ENCODE measurements at regions not wholly inside any gene's neighbourhood (a gene's known extent, or its start where the extent isn't known, plus 50 kb on each side); places are given as distances from the start of the nearest gene placed in this dataset.
"Not testable (repeated sequence)": the region's sequence is repeated elsewhere in the genome, so short reads cannot be mapped to it uniquely, and the experiment has no call there.

- DNase-seq (ENCODE audit: low spot score in 2 of 2) (no peak), FAIRE-seq (no peak)
Observed at GRCh38 chr18:73593207-73593606, 554.4 kb downstream of the FBXO15 start.

GRCh38 chr18:73590950-73591349, 556.7 kb downstream of the FBXO15 start:
- FAIRE-seq (no peak), DNase-seq (ENCODE audit: low spot score in 2 of 2) (no peak)

GRCh38 chr18:73579698-73580097, 567.9 kb downstream of the FBXO15 start:
- DNase-seq (ENCODE audit: low spot score in 2 of 2): no peak
- FAIRE-seq: no peak

- DNase-seq (ENCODE audit: low spot score in 2 of 2) (no peak), FAIRE-seq (no peak)
Observed at GRCh38 chr18:73577365-73577764, 570.3 kb downstream of the FBXO15 start.

GRCh38 chr18:73563901-73564472, 583.6 kb downstream of the FBXO15 start:
- DNase-seq (ENCODE audit: low spot score in 2 of 2) (no peak), FAIRE-seq (no peak)

GRCh38 chr18:73563345-73563744, 584.3 kb downstream of the FBXO15 start:
- FAIRE-seq: no peak
- DNase-seq (ENCODE audit: low spot score in 2 of 2): no peak

- no peak for FAIRE-seq
Observed at GRCh38 chr18:73556904-73557303, 590.7 kb downstream of the FBXO15 start.

GRCh38 chr18:73552171-73552570, 595.5 kb downstream of the FBXO15 start:
- DNase-seq (ENCODE audit: low spot score in 2 of 2) (no peak), FAIRE-seq (no peak)

More at GRCh38 chr18:73556904-73557303, 590.7 kb downstream of the FBXO15 start:
- DNase-seq (ENCODE audit: low spot score in 2 of 2): no peak

- FAIRE-seq: no peak
- no peak for DNase-seq (ENCODE audit: low spot score in 2 of 2)
Observed at GRCh38 chr18:73551211-73551610, 596.4 kb downstream of the FBXO15 start.

- DNase-seq (ENCODE audit: low spot score in 2 of 2) (no peak), FAIRE-seq (no peak)
Observed at GRCh38 chr18:73549236-73549635, 598.4 kb downstream of the FBXO15 start.

- DNase-seq (ENCODE audit: low spot score in 2 of 2) (no peak), FAIRE-seq (no peak)
Observed at GRCh38 chr18:73545472-73545871, 602.2 kb downstream of the FBXO15 start.

- DNase-seq (ENCODE audit: low spot score in 2 of 2): no peak
- FAIRE-seq: no peak
Observed at GRCh38 chr18:73544617-73545016, 603.0 kb downstream of the FBXO15 start.

- DNase-seq (ENCODE audit: low spot score in 2 of 2): no peak
- FAIRE-seq: no peak
Observed at GRCh38 chr18:73544032-73544431, 603.6 kb downstream of the FBXO15 start.

- FAIRE-seq: no peak
- no peak for DNase-seq (ENCODE audit: low spot score in 2 of 2)
Observed at GRCh38 chr18:73535990-73536389, 611.6 kb downstream of the FBXO15 start.

- DNase-seq (ENCODE audit: low spot score in 2 of 2) (no peak), FAIRE-seq (no peak)
Observed at GRCh38 chr18:73535189-73535588, 612.4 kb downstream of the FBXO15 start.

- FAIRE-seq (no peak), DNase-seq (ENCODE audit: low spot score in 2 of 2) (no peak)
Observed at GRCh38 chr18:73531601-73532000, 616.0 kb downstream of the FBXO15 start.

GRCh38 chr18:73528066-73528465, 619.6 kb downstream of the FBXO15 start:
- no peak for DNase-seq (ENCODE audit: low spot score in 2 of 2)
- no peak for FAIRE-seq

GRCh38 chr18:73520229-73520628, 627.4 kb downstream of the FBXO15 start:
- FAIRE-seq: no peak
- no peak for DNase-seq (ENCODE audit: low spot score in 2 of 2)

GRCh38 chr18:73516056-73516455, 631.6 kb downstream of the FBXO15 start:
- not testable (repeated sequence) for FAIRE-seq; DNase-seq (ENCODE audit: low spot score in 2 of 2)

- FAIRE-seq: no peak
Observed at GRCh38 chr18:73514449-73514848, 633.2 kb downstream of the FBXO15 start.

GRCh38 chr18:73511771-73512503, 635.7 kb downstream of the FBXO15 start:
- no peak for FAIRE-seq

More at GRCh38 chr18:73514449-73514848, 633.2 kb downstream of the FBXO15 start:
- no peak for DNase-seq (ENCODE audit: low spot score in 2 of 2)

GRCh38 chr18:73509460-73509859, 638.2 kb downstream of the FBXO15 start:
- no peak for DNase-seq (ENCODE audit: low spot score in 2 of 2)
- FAIRE-seq: no peak

More at GRCh38 chr18:73511771-73512503, 635.7 kb downstream of the FBXO15 start:
- no peak for DNase-seq (ENCODE audit: low spot score in 2 of 2)
